SH-SY5Y (cell line): ENCODE measurements at regions not wholly inside any gene's neighbourhood (a gene's known extent, or its start where the extent isn't known, plus 50 kb on each side); places are given as distances from the start of the nearest gene placed in this dataset.

ENCODE experiments used
- GATA2 ChIP-seq: IDR thresholded peaks from 2 replicates; pipeline ENCODE4 v1.6.1; 2011; ENCODE audit warnings: mild to moderate bottlenecking, low read depth, low read length
- GATA3 ChIP-seq: IDR thresholded peaks from 2 replicates; pipeline ENCODE4 v1.6.1; 2011; ENCODE audit warnings: low read depth, mild to moderate bottlenecking, low read length, moderate library complexity

- TF ChIP-seq GATA2 (no peak), GATA3 (no peak)
Observed at GRCh38 chr17:22470411-22471175, 778.3 kb downstream of the KCNJ18 start.
